K562 (cell line): ENCODE measurements at regions not wholly inside any gene's neighbourhood (a gene's known extent, or its start where the extent isn't known, plus 50 kb on each side); places are given as distances from the start of the nearest gene placed in this dataset.

Experiments
- CBX5 ChIP-seq: IDR thresholded peaks from 2 replicates; pipeline ENCODE4 v1.6.1; 2014; ENCODE audit warnings: low read depth, borderline replicate concordance
- FIP1L1 ChIP-seq: fragments of 200-400 bp; formaldehyde crosslinking; IDR thresholded peaks from 2 replicates; pipeline ENCODE4 v1.6.1; 2018; ENCODE audit warnings: mild to moderate bottlenecking, low read depth, low read length; ENCODE audit not compliant: poor library complexity, severe bottlenecking
- FOXK2 ChIP-seq, 2 experiments: fragments of 450-650 bp; IDR thresholded peaks in 1 of 2; conservative IDR thresholded peaks in 1 of 2; 2 replicates each; pipeline ENCODE4 v1.6.1; 2016; ENCODE audit warnings: low read depth in 2 of 2, mild to moderate bottlenecking in 1 of 2
- GTF2F1 ChIP-seq: IDR thresholded peaks from 2 replicates; pipeline ENCODE4 v1.6.1; 2011; ENCODE audit warnings: low read depth, low read length, improper control_type of control experiment
- HCFC1 ChIP-seq: IDR thresholded peaks from 2 replicates; pipeline ENCODE4 v1.6.1; 2012; ENCODE audit warnings: low read depth, low read length, improper control_type of control experiment
- KLF1 ChIP-seq: fragments of 450-650 bp; IDR thresholded peaks from 2 replicates; pipeline ENCODE4 v1.6.1; 2016; ENCODE audit warnings: missing genetic modification characterization, missing compliant biosample characterization
- NFIC ChIP-seq: fragments of 450-650 bp; IDR thresholded peaks from 2 replicates; pipeline ENCODE4 v1.6.1; 2017; ENCODE audit warnings: mild to moderate bottlenecking, inconsistent platforms
- RCOR1 ChIP-seq, 2 experiments: IDR thresholded peaks; 2 replicates each; pipeline ENCODE4 v1.6.1; 2012; ENCODE audit warnings: low read depth in 2 of 2, low read length in 2 of 2, borderline replicate concordance in 1 of 2, improper control_type of control experiment in 1 of 2
- SETDB1 ChIP-seq: IDR thresholded peaks from one replicate; pipeline ENCODE4 v1.6.1; 2012; ENCODE audit warnings: low read length, control low read depth, inconsistent platforms
- SPI1 ChIP-seq: IDR thresholded peaks from 2 replicates; pipeline ENCODE4 v1.6.1; 2011; ENCODE audit warnings: low read depth, low read length, control low read depth, borderline replicate concordance
- TCF7 ChIP-seq: sonication (generic); IDR thresholded peaks from 2 replicates; pipeline ENCODE4 v1.6.1; 2016; ENCODE audit warnings: antibody characterized with exemption, borderline replicate concordance
- TFAM ChIP-seq: fragments of 250-450 bp; sonication (Bioruptor Pico); conservative IDR thresholded peaks from 2 replicates; pipeline ENCODE4 v1.5.0; 2021; ENCODE audit warnings: mild to moderate bottlenecking, moderate library complexity
- TF ChIP-seq, protein P1 (sequence below), 3 experiments: IDR thresholded peaks in 2 of 3; conservative IDR thresholded peaks in 1 of 3; 2 replicates each; pipeline ENCODE4 v1.5.1; 2011 to 2012; ENCODE audit warnings: low read length in 3 of 3, mild to moderate bottlenecking in 3 of 3, control low read depth in 2 of 3, improper control_type of control experiment in 1 of 3, inconsistent platforms in 1 of 3, low read depth in 1 of 3, mixed read lengths in 1 of 3, moderate library complexity in 1 of 3; ENCODE audit not compliant: insufficient read depth in 2 of 3

- TF ChIP-seq RCOR1 (IDR thresholded peaks at IDR 0.05; ENCODE audit: borderline replicate concordance in 1 of 2, low read depth in 2 of 2, low read length in 2 of 2), result no peak
- no peak for TF ChIP-seq SETDB1
- TF ChIP-seq TCF7, result no peak
- no peak for TF ChIP-seq KLF1 (tag)
- TF ChIP-seq SPI1, result no peak
- TF ChIP-seq, protein P1, sequence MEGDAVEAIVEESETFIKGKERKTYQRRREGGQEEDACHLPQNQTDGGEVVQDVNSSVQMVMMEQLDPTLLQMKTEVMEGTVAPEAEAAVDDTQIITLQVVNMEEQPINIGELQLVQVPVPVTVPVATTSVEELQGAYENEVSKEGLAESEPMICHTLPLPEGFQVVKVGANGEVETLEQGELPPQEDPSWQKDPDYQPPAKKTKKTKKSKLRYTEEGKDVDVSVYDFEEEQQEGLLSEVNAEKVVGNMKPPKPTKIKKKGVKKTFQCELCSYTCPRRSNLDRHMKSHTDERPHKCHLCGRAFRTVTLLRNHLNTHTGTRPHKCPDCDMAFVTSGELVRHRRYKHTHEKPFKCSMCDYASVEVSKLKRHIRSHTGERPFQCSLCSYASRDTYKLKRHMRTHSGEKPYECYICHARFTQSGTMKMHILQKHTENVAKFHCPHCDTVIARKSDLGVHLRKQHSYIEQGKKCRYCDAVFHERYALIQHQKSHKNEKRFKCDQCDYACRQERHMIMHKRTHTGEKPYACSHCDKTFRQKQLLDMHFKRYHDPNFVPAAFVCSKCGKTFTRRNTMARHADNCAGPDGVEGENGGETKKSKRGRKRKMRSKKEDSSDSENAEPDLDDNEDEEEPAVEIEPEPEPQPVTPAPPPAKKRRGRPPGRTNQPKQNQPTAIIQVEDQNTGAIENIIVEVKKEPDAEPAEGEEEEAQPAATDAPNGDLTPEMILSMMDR (IDR thresholded peaks at IDR 0.05 in 2 of 3, conservative IDR thresholded peaks at IDR 0.05 in 1 of 3; ENCODE audit: insufficient read depth in 2 of 3, low read depth in 1 of 3, low read length in 3 of 3), result no peak
- TF ChIP-seq NFIC, result no peak
- TF ChIP-seq TFAM (CRISPR knock-in tag), result no peak
- no peak for TF ChIP-seq FIP1L1
- no peak for TF ChIP-seq GTF2F1
- no peak for TF ChIP-seq FOXK2 (conservative IDR thresholded peaks at IDR 0.05 in 1 of 2, IDR thresholded peaks at IDR 0.05 in 1 of 2; ENCODE audit: low read depth in 2 of 2)
- no peak for TF ChIP-seq HCFC1
- TF ChIP-seq CBX5, result no peak
Observed at GRCh38 chrX:115408771-115409400, 119.4 kb downstream of the LUZP4 start.
